Body of pancreas (tissue), 4 donors: ENCODE measurements at regions not wholly inside any gene's neighbourhood (a gene's known extent, or its start where the extent isn't known, plus 50 kb on each side); places are given as distances from the start of the nearest gene placed in this dataset.

Experiments
- CTCF ChIP-seq, 7 experiments: fragments of 450-650 bp in 4 of 7; fragments of 200-600 bp in 3 of 7; sonication (generic) in 3 of 7; IDR thresholded peaks; one replicate each; pipeline ENCODE4 v1.5.1; 2016 to 2019; ENCODE audit warnings: antibody characterized with exemption in 7 of 7
- POLR2A ChIP-seq, 3 donors: fragments of 450-650 bp; IDR thresholded peaks; one replicate each; pipeline ENCODE4 v1.6.1; 2016; ENCODE audit warnings: antibody characterized with exemption in 3 of 3, mild to moderate bottlenecking in 2 of 3

GRCh38 chr5:26805076-26805475 lies 233.3 kb downstream of the CDH9 start:
- TF ChIP-seq POLR2A (IDR thresholded peaks at IDR 0.05) = no peak
- no peak for TF ChIP-seq CTCF (IDR thresholded peaks at IDR 0.05)
